ENCODE measurements at regions not wholly inside any gene's neighbourhood (a gene's known extent, or its start where the extent isn't known, plus 50 kb on each side); places are given as distances from the start of the nearest gene placed in this dataset.

GRCh38 chr15:47358876-47359275 lies 358.4 kb upstream of the SEMA6D start:
- POLR2A ChIA-PET (ENCODE audit: unreplicated experiment) = no interaction called here
- no peaks in the 10 kb centered on the region for H3F3A ChIP-seq (ENCODE audit: low read length, unreplicated experiment)
- no peaks in the 10 kb centered on the region for H3K27me3 ChIP-seq (ENCODE audit: low read length)
- ATAC-seq (no peak), DNase-seq (no peak)
- no peak overlapping the region for H3K4me3 ChIP-seq (ENCODE audit: low read length)
- H4K20me1 ChIP-seq (ENCODE audit: low read length) = no peaks in the 10 kb centered on the region
- H3K9me2 ChIP-seq (replicated peaks; ENCODE audit: low read length) = no peaks in the 10 kb centered on the region
- H3K27ac ChIP-seq (ENCODE audit: low read length) = no peak overlapping the region
- intact Hi-C loops (cut with micrococcal nuclease) = no loop called here
- H3K36me3 ChIP-seq (ENCODE audit: low read depth, low read length) = no peaks in the 10 kb centered on the region
- H3K79me2 ChIP-seq (ENCODE audit: low read length) = no peaks in the 10 kb centered on the region
- H3K9me3 ChIP-seq (ENCODE audit: low read length) = no peaks in the 10 kb centered on the region
- no peak overlapping the region for H2AFZ ChIP-seq (ENCODE audit: low read length)
- no peaks in the 10 kb centered on the region for H3K4me1 ChIP-seq (ENCODE audit: insufficient read depth, low read length)
- no TSS peak for BruUV-seq (replicated peaks)
- H3K9ac ChIP-seq (ENCODE audit: low read length) = no peak overlapping the region
- TF ChIP-seq EZH2phosphoT487 (IDR thresholded peaks at IDR 0.05; ENCODE audit: borderline replicate concordance, low read length) (no peak), CTCF (conservative IDR thresholded peaks at IDR 0.05; ENCODE audit: low read depth, low read length) (no peak), EZH2 (IDR thresholded peaks at IDR 0.05; ENCODE audit: low read length, unreplicated experiment) (no peak)
- no peak overlapping the region for H3K4me2 ChIP-seq (ENCODE audit: low read length)
- CTCF ChIA-PET = no interaction called here

DNA sequence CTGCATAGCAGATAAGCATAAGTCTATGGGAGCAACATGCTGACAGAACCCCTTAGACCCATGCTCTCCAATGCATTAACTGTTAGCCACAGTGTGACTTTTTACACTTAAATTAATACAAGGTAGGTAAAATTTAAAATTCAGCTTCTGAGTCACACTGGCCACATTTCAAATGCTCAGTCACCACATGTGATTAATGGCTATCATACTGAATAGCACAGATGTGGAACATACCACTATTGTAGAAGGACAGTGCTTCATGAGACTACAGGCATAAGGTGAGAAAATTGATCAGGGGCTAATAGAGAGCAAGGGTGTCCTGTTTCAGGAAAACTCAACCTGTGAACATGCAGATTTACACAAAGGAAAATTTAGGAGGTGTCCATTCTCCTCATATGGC lies 357.0 kb upstream of the SEMA6D start:
- BruUV-seq (replicated peaks) = no TSS peak
- ChIA-PET CTCF (no interaction called here), POLR2A (ENCODE audit: unreplicated experiment) (no interaction called here)
- DNase-seq = no peak
- TF ChIP-seq CTCF (conservative IDR thresholded peaks at IDR 0.05; ENCODE audit: low read depth, low read length) (no peak), EZH2 (IDR thresholded peaks at IDR 0.05; ENCODE audit: low read length, unreplicated experiment) (no peak), EZH2phosphoT487 (IDR thresholded peaks at IDR 0.05; ENCODE audit: borderline replicate concordance, low read length) (no peak)
- no peaks in the 10 kb centered on the region for H4K20me1 ChIP-seq (ENCODE audit: low read length)
- H3K36me3 ChIP-seq (ENCODE audit: low read depth, low read length) = no peaks in the 10 kb centered on the region
- no peak overlapping the region for H3K9ac ChIP-seq (ENCODE audit: low read length)
- H2AFZ ChIP-seq (ENCODE audit: low read length) = no peak overlapping the region
- no peak overlapping the region for H3K4me2 ChIP-seq (ENCODE audit: low read length)
- no peak for ATAC-seq
- no peaks in the 10 kb centered on the region for H3K4me1 ChIP-seq (ENCODE audit: insufficient read depth, low read length)
- H3K27ac ChIP-seq (ENCODE audit: low read length) = no peak overlapping the region
- H3K4me3 ChIP-seq (ENCODE audit: low read length) = no peak overlapping the region
- H3F3A ChIP-seq (ENCODE audit: low read length, unreplicated experiment) = no peaks in the 10 kb centered on the region
- H3K9me3 ChIP-seq (ENCODE audit: low read length) = no peaks in the 10 kb centered on the region
- intact Hi-C loops (cut with micrococcal nuclease) = no loop called here
- no peaks in the 10 kb centered on the region for H3K9me2 ChIP-seq (replicated peaks; ENCODE audit: low read length)
- no peaks in the 10 kb centered on the region for H3K27me3 ChIP-seq (ENCODE audit: low read length)
- no peaks in the 10 kb centered on the region for H3K79me2 ChIP-seq (ENCODE audit: low read length)

- Histone ChIP-seq H3F3A (ENCODE audit: low read length, unreplicated experiment) (no peaks in the 10 kb centered on the region), H3K9me3 (ENCODE audit: low read length) (no peaks in the 10 kb centered on the region), H3K27me3 (ENCODE audit: low read length) (no peaks in the 10 kb centered on the region), H3K9ac (ENCODE audit: low read length) (no peak overlapping the region), H3K79me2 (ENCODE audit: low read length) (no peaks in the 10 kb centered on the region), H3K36me3 (ENCODE audit: low read depth, low read length) (no peaks in the 10 kb centered on the region), H4K20me1 (ENCODE audit: low read length) (no peaks in the 10 kb centered on the region), H3K4me3 (ENCODE audit: low read length) (no peak overlapping the region), H3K4me2 (ENCODE audit: low read length) (no peak overlapping the region), H2AFZ (ENCODE audit: low read length) (no peak overlapping the region), H3K27ac (ENCODE audit: low read length) (no peak overlapping the region), H3K4me1 (ENCODE audit: insufficient read depth, low read length) (no peaks in the 10 kb centered on the region), H3K9me2 (replicated peaks; ENCODE audit: low read length) (no peaks in the 10 kb centered on the region)
- BruUV-seq (replicated peaks) = no TSS peak
- DNase-seq (no peak), ATAC-seq (no peak)
- POLR2A ChIA-PET (ENCODE audit: unreplicated experiment) = no interaction called here
- TF ChIP-seq CTCF (conservative IDR thresholded peaks at IDR 0.05; ENCODE audit: low read depth, low read length) (no peak), EZH2 (IDR thresholded peaks at IDR 0.05; ENCODE audit: low read length, unreplicated experiment) (no peak), EZH2phosphoT487 (IDR thresholded peaks at IDR 0.05; ENCODE audit: borderline replicate concordance, low read length) (no peak)
- intact Hi-C loops (cut with micrococcal nuclease) = no loop called here
- CTCF ChIA-PET = no interaction called here
Observed at GRCh38 chr15:47362118-47362905, 355.0 kb upstream of the SEMA6D start.

Data from PC-3 (cell line).